ENCODE measurements at regions not wholly inside any gene's neighbourhood (a gene's known extent, or its start where the extent isn't known, plus 50 kb on each side); places are given as distances from the start of the nearest gene placed in this dataset.
A peak's percentile ranks its signal among the peaks of the same experiment; 100 is the strongest.
"Not testable (repeated sequence)": the region's sequence is repeated elsewhere in the genome, so short reads cannot be mapped to it uniquely, and the experiment has no call there.

- DNase-seq (ENCODE audit: low read depth in 2 of 3, low spot score in 2 of 3): no peak
Observed at GRCh38 chr2:223457301-223457700, 144.9 kb downstream of the SCG2 start.

DNA sequence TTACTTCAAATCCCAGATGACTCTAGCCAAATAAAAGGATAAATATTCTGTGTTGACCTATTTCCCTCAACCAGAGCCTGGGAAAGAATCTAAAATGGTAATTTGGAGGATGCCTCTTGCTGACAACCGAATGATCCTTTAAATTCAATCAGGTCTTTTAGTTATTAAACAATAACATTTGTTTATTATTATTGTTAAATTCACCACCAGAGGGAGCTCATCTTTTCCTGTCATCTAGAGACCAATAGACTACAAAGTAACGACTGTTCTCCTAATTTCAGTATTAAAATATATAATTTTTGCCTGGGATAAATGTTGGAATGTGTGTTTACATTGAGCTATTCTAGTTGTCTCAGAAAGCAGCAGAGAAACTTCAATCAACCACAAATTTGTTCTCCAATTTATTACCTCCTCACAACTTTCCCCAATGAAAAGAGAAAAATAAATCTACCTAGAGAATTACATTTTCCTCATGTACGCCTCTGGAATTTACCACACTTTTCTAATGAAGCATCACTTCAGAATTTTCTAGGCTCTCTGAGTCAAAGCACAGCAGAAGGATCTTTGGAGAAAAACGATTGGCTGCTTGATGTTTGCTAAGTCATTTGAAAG is 142.7 kb downstream of the SCG2 start:
- DNase-seq (ENCODE audit: low read depth in 2 of 3, low spot score in 2 of 3): no peak

DNA sequence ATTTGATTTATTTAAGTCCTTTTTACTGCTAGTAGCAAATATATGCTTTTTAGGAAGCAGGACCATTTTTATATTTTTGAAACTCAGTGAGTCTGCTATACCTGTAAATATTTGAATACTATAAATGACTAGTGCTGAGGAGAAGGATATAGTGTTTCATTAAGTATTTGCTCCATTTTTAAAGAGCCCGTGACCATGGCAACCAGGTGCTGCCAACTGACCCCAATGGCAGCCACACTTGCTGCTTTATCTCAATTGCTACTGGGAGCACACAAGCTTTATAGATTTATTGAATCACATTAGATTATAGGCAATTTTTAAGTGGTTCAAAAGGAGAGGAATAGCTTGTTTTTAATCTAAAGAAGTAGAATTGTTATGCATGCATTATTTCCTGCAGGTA is 142.0 kb downstream of the SCG2 start:
- DNase-seq (ENCODE audit: low read depth in 2 of 3, low spot score in 2 of 3): no peak

- DNase-seq (ENCODE audit: low read depth in 2 of 3, low spot score in 2 of 3): no peak
Observed at GRCh38 chr2:223460774-223461211, 141.4 kb downstream of the SCG2 start.

GRCh38 chr2:223464071-223464470 is 138.1 kb downstream of the SCG2 start:
- no peak for DNase-seq (ENCODE audit: low read depth in 2 of 3, low spot score in 2 of 3)

GRCh38 chr2:223465793-223466192 is 136.4 kb downstream of the SCG2 start:
- no peak for DNase-seq (ENCODE audit: low read depth in 2 of 3, low spot score in 2 of 3)

- DNase-seq (ENCODE audit: low read depth in 2 of 3, low spot score in 2 of 3): no peak
Observed at GRCh38 chr2:223467196-223467595, 135.0 kb downstream of the SCG2 start.

- no peak for DNase-seq (ENCODE audit: low read depth in 2 of 3, low spot score in 2 of 3)
Observed at GRCh38 chr2:223469270-223470046, 132.7 kb downstream of the SCG2 start.

- no peak for DNase-seq (ENCODE audit: low read depth in 2 of 3, low spot score in 2 of 3)
Observed at GRCh38 chr2:223470602-223471001, 131.6 kb downstream of the SCG2 start.

DNA sequence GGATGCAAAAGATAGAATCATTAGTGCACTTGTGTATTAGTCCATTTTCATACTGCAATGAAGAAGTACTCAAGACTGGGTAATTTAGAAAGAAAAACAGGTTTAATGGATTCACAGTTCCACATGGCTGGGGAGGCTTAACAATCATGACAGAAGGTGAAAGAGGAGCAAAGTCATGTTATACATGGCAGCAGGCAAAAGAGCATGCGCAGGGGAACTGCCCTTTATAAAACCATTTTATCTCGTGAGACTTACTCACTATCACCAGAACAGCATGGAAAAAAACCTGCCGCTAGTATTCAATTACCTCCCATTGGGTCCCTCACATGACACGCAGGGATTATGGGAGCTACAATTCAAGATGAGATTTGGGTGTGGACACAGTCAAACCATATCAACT is 129.4 kb downstream of the SCG2 start:
- DNase-seq (ENCODE audit: low read depth in 2 of 3, low spot score in 2 of 3): no peak

DNA sequence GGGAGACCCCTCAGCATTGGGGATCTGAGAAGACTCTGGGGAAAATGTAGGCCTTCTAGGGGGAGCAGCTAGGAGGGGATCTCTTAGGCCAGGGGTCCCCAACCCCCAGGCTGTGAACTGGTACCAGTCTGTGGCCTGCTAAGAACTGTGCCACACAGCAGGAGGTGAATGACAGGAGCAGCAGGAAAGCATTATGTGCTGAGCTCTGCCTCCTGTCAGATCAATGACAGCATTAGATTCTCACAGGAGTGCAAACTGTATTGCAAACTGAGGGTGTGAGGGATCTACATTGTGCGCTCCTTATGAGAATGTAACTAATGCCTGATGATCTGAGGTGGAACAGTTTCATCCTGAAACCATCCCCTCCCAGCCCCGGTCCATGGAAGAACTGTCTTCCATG is 127.3 kb downstream of the SCG2 start:
- DNase-seq (ENCODE audit: low read depth in 2 of 3, low spot score in 2 of 3): no peak

DNA sequence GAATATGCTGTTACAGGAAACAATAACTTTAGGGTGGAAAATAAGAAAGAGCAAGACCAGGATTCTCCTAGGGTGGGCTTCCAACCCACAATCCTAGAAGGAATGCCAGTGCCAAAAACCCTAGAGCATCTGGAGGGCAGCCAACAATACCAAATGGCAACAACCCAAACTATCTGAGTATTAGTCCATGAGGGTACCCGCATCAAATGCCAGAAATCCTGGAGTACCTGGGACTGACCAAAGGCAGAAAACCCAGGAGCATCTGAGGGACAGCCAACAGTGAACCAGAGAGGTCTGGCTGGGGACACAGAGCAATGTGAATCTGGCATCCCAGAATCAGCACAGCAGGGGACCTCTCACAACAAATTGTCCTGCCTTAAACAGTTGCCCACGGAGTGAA is 126.3 kb downstream of the SCG2 start:
- DNase-seq (ENCODE audit: low read depth in 2 of 3, low spot score in 2 of 3): no peak

- no peak for DNase-seq (ENCODE audit: low read depth in 2 of 3, low spot score in 2 of 3)
Observed at GRCh38 chr2:223477318-223477717, 124.8 kb downstream of the SCG2 start.

DNA sequence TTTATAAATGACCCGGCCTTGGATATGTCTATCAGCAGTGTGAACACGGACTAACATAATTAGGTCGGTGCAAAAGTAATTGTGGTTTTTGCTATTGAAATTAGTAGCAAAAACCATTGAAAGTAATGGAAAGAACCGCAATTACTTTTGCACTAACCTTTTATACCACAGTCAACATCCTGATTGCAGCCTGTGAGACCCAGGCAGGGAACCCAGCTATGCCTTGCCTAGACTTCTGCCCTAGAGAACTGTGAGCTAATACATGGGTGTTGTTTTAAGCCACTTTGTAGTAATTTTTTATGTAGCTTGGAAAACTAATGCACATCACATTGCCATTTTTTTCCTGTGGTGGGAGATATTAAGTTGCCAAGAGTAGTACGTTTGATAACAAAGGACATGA is 120.7 kb downstream of the SCG2 start:
- no peak for DNase-seq (ENCODE audit: low read depth in 2 of 3, low spot score in 2 of 3)

GRCh38 chr2:223486751-223487150 is 115.4 kb downstream of the SCG2 start:
- no peak for DNase-seq (ENCODE audit: low read depth in 2 of 3, low spot score in 2 of 3)

DNA sequence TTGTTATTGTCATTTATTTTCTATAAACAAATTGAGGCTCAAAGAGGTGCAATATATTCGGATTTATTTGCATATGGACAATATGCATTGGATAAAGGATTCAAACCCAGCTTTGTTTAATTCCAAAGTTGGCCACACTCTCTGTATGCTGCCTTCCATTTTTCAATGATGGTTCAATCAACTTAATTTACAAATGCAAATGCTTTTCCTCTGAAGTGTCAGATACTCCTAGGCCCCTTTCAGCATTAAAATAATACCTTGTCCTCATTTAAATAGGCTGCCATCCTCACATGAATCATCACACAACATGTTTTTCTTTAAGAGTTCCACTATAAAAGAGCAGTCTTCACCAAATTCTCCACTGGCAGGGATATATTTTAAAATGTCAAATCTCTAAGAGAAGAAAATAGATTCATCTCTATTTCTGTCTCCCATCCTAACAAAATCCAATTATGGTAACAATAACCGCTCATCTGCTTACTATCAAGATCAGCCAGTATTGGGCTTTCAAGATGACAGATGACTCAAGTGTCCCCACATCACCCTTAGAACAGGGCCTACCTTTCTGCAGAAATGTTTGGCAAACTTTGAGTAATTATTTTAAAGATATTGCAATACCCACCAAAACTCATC is 114.8 kb downstream of the SCG2 start:
- no peak for DNase-seq (ENCODE audit: low read depth in 2 of 3, low spot score in 2 of 3)

- DNase-seq (ENCODE audit: low read depth in 2 of 3, low spot score in 2 of 3): peak in 2 of 3 donors; percentile 23 to 25
Observed at GRCh38 chr2:223488814-223489213, 113.3 kb downstream of the SCG2 start.

GRCh38 chr2:223494496-223494895 is 107.7 kb downstream of the SCG2 start:
- no peak for DNase-seq (ENCODE audit: low read depth in 2 of 3, low spot score in 2 of 3)

DNA sequence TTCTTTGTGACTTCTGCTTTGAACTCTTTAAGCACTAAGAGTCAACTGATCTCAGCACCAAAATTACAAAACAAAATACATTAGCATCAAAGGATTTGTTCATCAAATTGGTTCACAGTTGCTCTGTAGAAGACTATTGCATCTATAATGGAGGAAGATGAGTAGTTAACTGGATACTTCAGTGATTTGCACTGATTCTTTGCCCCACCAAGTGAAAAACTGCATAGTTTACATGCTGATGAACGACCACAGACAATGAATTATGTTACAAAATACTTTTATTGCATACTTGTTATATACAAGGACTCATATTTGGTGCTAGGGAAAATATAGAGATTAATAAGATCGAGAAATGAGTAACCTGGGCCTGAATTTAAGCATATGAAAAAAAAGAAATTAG is 107.2 kb downstream of the SCG2 start:
- no peak for DNase-seq (ENCODE audit: low read depth in 2 of 3, low spot score in 2 of 3)

GRCh38 chr2:223496853-223497252 is 105.3 kb downstream of the SCG2 start:
- not testable (repeated sequence) for DNase-seq (ENCODE audit: low read depth in 2 of 3, low spot score in 2 of 3)

GRCh38 chr2:223500709-223501108 is 101.5 kb downstream of the SCG2 start:
- no peak for DNase-seq (ENCODE audit: low read depth in 2 of 3, low spot score in 2 of 3)

GRCh38 chr2:223501641-223502040 is 100.5 kb downstream of the SCG2 start:
- no peak for DNase-seq (ENCODE audit: low read depth in 2 of 3, low spot score in 2 of 3)

Data from hematopoietic multipotent progenitor cell (in vitro differentiated cells).